ENCODE measurements at regions not wholly inside any gene's neighbourhood (a gene's known extent, or its start where the extent isn't known, plus 50 kb on each side); places are given as distances from the start of the nearest gene placed in this dataset.

DNA sequence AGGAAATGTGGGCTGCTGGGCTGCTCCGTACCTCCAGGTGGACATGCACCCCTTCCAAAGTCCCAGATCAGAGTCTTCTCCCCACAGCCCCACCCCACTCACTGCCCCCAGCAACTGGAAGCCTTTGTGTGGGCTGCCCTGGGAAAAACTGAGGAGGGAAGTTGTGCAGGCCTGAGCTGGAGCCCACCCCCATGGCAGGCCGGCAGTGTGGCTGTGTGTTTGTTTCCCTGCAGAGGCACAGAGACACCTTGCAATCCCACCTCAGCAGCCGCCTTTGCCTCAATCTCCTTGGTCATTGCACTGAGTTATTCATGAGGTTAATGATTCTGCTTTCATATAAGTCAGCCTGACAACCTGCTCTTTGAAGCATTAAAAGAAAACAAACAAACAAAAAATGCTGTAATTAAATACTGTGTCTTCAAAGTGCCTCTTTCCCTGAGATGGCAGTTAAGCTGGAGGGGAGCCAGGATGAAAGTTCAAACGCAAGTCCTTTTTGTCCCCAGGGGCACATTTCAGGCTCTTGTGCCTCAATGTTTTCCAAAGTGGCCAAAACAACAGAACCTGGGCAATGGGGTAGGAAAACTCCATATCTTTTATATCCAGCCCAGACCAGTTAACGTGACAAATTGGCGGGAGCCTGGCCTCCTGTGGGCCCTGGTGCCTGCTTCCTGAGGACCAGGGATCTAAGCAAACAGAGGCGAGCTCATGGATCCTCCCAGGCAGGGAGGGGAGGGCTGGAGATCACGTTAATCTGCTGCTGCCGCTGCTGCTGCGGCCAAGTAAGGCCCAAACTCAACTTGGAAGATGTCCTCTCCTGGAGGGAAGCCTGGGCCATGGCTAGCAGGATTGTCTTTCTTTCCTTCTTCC lies 51.9 kb upstream of the TSPAN11 start:
- Histone ChIP-seq H3K27me3 (ENCODE audit: control insufficient read depth in 1 of 2, insufficient read depth in 2 of 2, low read length in 2 of 2) (no peaks in the 10 kb centered on the region), H3K27ac (ENCODE audit: low read depth in 2 of 2, low read length in 1 of 2) (no peak overlapping the region), H3K36me3 (ENCODE audit: control insufficient read depth in 2 of 2, insufficient read depth in 2 of 2, low read length in 1 of 2) (no peaks in the 10 kb centered on the region), H3K9me3 (ENCODE audit: control insufficient read depth in 2 of 2, insufficient read depth in 1 of 2, low read depth in 1 of 2, low read length in 1 of 2) (no peaks in the 10 kb centered on the region), H3K4me3 (ENCODE audit: low read depth in 1 of 2, low read length in 2 of 2) (no peak overlapping the region), H3K4me1 (ENCODE audit: control insufficient read depth in 2 of 2, insufficient read depth in 2 of 2, low read length in 1 of 2) (peaks cover 0 to 4% of the 10 kb centered on the region in 2 donors)
- WGBS, 2 donors = 62 to 67% methylated on average over 10 of the region's 10 CpGs

DNA sequence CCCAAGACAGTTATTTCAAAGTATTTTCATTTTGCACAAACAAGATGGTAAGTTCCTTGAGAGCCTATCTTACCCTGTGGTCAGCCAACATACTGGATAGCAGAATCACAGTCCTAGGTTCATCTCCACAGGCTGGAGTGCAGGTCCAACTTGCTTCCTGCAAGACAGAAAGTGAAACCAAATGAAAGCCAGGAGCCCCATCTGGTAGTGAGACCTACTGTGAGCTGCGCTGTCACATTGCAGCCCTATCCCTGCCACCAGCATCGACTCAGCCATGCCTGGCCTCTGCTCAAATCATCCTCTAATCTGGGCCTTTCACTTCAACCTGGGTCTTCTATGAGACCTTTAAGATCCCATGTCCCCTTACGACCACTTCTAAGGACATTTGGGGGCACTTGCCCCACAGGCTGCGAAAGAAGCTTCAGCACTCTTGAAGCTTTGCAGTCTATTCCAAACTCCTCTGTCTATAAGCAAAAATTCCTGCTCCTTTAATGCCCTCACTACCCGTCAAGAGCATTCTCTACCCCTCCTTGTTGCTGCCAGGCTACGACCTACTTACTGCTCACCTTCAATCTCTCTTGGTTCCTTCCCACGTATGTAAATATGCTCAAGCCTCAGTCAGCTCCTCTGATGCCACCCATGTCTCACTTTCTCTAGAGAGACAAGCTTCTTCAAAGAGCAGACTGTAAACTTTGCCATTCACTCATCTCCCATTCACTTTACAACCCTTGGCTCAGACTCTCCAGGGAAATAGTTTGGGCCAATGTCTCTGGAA lies 55.9 kb upstream of the TSPAN11 start:
- Histone ChIP-seq H3K36me3 (ENCODE audit: control insufficient read depth in 2 of 2, insufficient read depth in 2 of 2, low read length in 1 of 2) (no peaks in the 10 kb centered on the region), H3K27ac (ENCODE audit: low read depth in 2 of 2, low read length in 1 of 2) (no peak overlapping the region), H3K9me3 (ENCODE audit: control insufficient read depth in 2 of 2, insufficient read depth in 1 of 2, low read depth in 1 of 2, low read length in 1 of 2) (no peaks in the 10 kb centered on the region), H3K4me3 (ENCODE audit: low read depth in 1 of 2, low read length in 2 of 2) (no peak overlapping the region), H3K27me3 (ENCODE audit: control insufficient read depth in 1 of 2, insufficient read depth in 2 of 2, low read length in 2 of 2) (no peaks in the 10 kb centered on the region), H3K4me1 (ENCODE audit: control insufficient read depth in 2 of 2, insufficient read depth in 2 of 2, low read length in 1 of 2) (no peaks in the 10 kb centered on the region)
- 89 to 91% methylated on average over 7 of the region's 7 CpGs for WGBS, 2 donors

DNA sequence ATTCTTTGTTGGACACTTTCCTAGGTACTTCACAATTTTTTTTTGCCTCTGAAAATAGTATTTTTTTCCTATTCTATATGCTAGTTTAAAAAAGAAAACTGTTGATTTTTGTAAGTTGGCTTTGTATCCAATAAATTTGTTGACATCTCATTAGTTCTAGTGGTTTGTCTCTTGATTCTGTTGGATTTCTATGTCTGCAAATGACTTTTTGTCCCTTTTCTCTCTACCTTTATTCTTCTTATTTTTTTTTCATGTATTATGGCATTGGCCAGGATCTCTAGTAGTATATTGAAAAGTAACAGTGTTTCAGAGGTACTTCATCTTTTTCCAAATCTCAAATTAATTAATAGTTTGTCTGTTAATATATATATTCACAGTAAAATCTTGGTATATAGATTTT lies 59.1 kb upstream of the TSPAN11 start:
- Histone ChIP-seq H3K4me3 (ENCODE audit: low read depth in 1 of 2, low read length in 2 of 2) (no peak overlapping the region), H3K36me3 (ENCODE audit: control insufficient read depth in 2 of 2, insufficient read depth in 2 of 2, low read length in 1 of 2) (no peaks in the 10 kb centered on the region), H3K9me3 (ENCODE audit: control insufficient read depth in 2 of 2, insufficient read depth in 1 of 2, low read depth in 1 of 2, low read length in 1 of 2) (no peaks in the 10 kb centered on the region), H3K27ac (ENCODE audit: low read depth in 2 of 2, low read length in 1 of 2) (no peak overlapping the region), H3K27me3 (ENCODE audit: control insufficient read depth in 1 of 2, insufficient read depth in 2 of 2, low read length in 2 of 2) (peaks cover 0 to 2% of the 10 kb centered on the region in 2 donors), H3K4me1 (ENCODE audit: control insufficient read depth in 2 of 2, insufficient read depth in 2 of 2, low read length in 1 of 2) (no peaks in the 10 kb centered on the region)

DNA sequence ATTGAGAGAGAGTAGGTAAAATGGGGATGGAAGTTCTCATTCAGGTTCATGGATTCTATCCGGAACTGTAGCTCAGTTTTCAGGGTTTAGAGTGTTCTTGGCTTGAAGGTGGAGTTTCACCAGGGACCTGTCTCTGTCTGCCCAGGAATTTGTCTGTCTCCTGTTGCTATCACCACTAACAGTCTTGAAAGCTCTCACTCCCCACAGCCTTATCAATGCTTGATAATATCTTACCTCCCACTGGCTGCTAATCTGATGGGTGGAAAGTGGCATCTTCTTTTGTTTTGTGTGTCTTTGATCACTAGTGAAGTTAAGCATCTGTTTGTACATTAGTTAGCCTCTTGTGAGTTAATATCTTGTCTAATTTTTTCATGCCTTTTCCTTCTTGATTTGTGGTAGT lies 60.3 kb upstream of the TSPAN11 start:
- Histone ChIP-seq H3K9me3 (ENCODE audit: control insufficient read depth in 2 of 2, insufficient read depth in 1 of 2, low read depth in 1 of 2, low read length in 1 of 2) (no peaks in the 10 kb centered on the region), H3K27ac (ENCODE audit: low read depth in 2 of 2, low read length in 1 of 2) (no peak overlapping the region), H3K27me3 (ENCODE audit: control insufficient read depth in 1 of 2, insufficient read depth in 2 of 2, low read length in 2 of 2) (peaks cover 0 to 2% of the 10 kb centered on the region in 2 donors), H3K4me3 (ENCODE audit: low read depth in 1 of 2, low read length in 2 of 2) (no peak overlapping the region), H3K4me1 (ENCODE audit: control insufficient read depth in 2 of 2, insufficient read depth in 2 of 2, low read length in 1 of 2) (no peaks in the 10 kb centered on the region), H3K36me3 (ENCODE audit: control insufficient read depth in 2 of 2, insufficient read depth in 2 of 2, low read length in 1 of 2) (no peaks in the 10 kb centered on the region)
- WGBS, 2 donors = 80% methylated on average over 1 of the region's 1 CpG

DNA sequence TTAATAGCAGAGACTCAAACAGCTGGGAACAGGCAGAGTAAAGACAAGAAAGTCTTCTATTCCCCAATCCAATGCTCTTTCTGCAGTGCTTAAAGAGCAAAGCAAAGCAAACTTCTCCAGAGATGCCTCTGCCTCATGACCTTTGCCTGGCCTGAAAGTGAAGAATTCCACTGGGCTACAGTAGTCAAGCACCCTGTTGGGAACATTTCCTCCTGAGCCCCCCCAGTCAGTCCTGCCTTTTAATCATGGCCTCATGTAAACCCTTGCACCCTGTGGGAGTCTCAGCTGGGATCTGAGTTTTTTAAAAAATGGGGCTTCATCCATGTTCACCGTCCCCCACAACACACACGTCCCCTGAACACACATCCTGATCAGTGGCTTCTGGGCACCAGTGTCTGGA lies 62.7 kb upstream of the TSPAN11 start:
- Histone ChIP-seq H3K9me3 (ENCODE audit: control insufficient read depth in 2 of 2, insufficient read depth in 1 of 2, low read depth in 1 of 2, low read length in 1 of 2) (no peaks in the 10 kb centered on the region), H3K4me1 (ENCODE audit: control insufficient read depth in 2 of 2, insufficient read depth in 2 of 2, low read length in 1 of 2) (no peaks in the 10 kb centered on the region), H3K36me3 (ENCODE audit: control insufficient read depth in 2 of 2, insufficient read depth in 2 of 2, low read length in 1 of 2) (no peaks in the 10 kb centered on the region), H3K27me3 (ENCODE audit: control insufficient read depth in 1 of 2, insufficient read depth in 2 of 2, low read length in 2 of 2) (peaks cover 0 to 2% of the 10 kb centered on the region in 2 donors), H3K27ac (ENCODE audit: low read depth in 2 of 2, low read length in 1 of 2) (no peak overlapping the region), H3K4me3 (ENCODE audit: low read depth in 1 of 2, low read length in 2 of 2) (no peak overlapping the region)
- 69 to 91% methylated on average over 2 of the region's 2 CpGs for WGBS, 2 donors

DNA sequence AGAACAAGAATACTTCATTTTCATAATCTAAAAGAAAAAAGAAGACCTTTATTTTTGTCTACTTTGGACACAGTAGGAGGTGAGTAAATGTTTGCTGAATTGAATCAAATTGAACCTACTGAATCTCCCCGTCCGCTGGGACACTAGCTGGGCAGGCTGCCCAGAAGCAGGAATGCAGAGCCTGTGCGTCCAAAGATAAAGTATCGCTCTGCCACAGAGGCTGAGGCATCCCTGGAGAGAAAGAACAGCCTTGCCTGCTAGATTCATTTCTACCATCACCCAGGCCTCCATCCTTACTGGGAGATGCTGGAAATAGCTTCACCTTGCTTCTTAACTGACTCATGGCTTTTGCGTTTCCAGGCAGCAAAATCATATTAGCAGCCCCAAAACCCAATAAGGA lies 64.1 kb upstream of the TSPAN11 start:
- H3K27me3 ChIP-seq (ENCODE audit: control insufficient read depth in 1 of 2, insufficient read depth in 2 of 2, low read length in 2 of 2) = peaks cover 0 to 2% of the 10 kb centered on the region in 2 donors
- WGBS, 2 donors = 48 to 63% methylated on average over 5 of the region's 5 CpGs
- no peak overlapping the region for H3K4me3 ChIP-seq (ENCODE audit: low read depth in 1 of 2, low read length in 2 of 2)
- no peaks in the 10 kb centered on the region for H3K4me1 ChIP-seq (ENCODE audit: control insufficient read depth in 2 of 2, insufficient read depth in 2 of 2, low read length in 1 of 2)
- H3K27ac ChIP-seq (ENCODE audit: low read depth in 2 of 2, low read length in 1 of 2) = no peak overlapping the region
- no peaks in the 10 kb centered on the region for H3K36me3 ChIP-seq (ENCODE audit: control insufficient read depth in 2 of 2, insufficient read depth in 2 of 2, low read length in 1 of 2)
- H3K9me3 ChIP-seq (ENCODE audit: control insufficient read depth in 2 of 2, insufficient read depth in 1 of 2, low read depth in 1 of 2, low read length in 1 of 2) = no peaks in the 10 kb centered on the region

DNA sequence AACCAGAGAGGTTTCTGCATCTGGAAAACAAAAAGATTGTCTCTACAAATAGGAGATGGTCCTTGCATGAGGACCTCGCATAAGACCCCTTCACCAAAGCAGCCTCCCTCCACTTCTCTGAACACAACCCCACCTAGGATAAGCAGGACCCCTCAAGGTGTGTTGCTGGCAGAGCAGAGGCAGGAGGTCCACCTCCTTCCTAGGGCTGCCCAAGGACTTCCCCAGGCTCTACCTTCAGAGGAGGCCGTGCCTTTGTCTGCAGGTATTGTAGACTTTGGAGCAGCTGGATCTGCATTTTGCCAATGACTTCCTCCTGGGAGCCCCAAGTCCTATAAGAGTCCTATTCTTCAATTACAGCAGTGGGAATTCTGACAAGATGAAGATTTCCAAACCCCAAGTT lies 67.3 kb upstream of the TSPAN11 start:
- no peak overlapping the region for H3K4me3 ChIP-seq (ENCODE audit: low read depth in 1 of 2, low read length in 2 of 2)
- H3K9me3 ChIP-seq (ENCODE audit: control insufficient read depth in 2 of 2, insufficient read depth in 1 of 2, low read depth in 1 of 2, low read length in 1 of 2) = no peaks in the 10 kb centered on the region
- no peak overlapping the region for H3K27ac ChIP-seq (ENCODE audit: low read depth in 2 of 2, low read length in 1 of 2)
- H3K4me1 ChIP-seq (ENCODE audit: control insufficient read depth in 2 of 2, insufficient read depth in 2 of 2, low read length in 1 of 2) = no peaks in the 10 kb centered on the region
- no peaks in the 10 kb centered on the region for H3K36me3 ChIP-seq (ENCODE audit: control insufficient read depth in 2 of 2, insufficient read depth in 2 of 2, low read length in 1 of 2)
- 90 to 98% methylated on average over 2 of the region's 2 CpGs for WGBS, 2 donors
- peaks cover 2% of the 10 kb centered on the region in 2 donors for H3K27me3 ChIP-seq (ENCODE audit: control insufficient read depth in 1 of 2, insufficient read depth in 2 of 2, low read length in 2 of 2)

DNA sequence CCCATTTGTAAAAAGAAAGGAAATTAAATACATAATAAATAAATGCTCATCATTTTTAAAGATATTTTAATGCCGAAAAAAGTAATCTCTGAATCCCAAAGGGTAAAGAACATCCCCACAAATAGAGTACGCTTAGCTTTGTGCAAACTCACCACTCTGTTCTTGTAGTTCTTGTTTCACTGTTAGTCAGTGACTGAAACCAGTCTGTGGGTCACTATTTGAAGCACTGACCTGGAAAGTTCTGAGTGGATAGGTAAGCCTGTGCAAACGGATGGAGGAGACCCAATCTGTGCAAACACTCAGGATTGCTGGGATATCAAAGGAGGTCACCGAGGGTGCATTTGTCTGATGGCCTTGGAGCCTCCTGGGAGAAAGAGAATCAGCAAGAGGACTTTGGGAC lies 68.1 kb upstream of the TSPAN11 start:
- H3K4me3 ChIP-seq (ENCODE audit: low read depth in 1 of 2, low read length in 2 of 2) = no peak overlapping the region
- peaks cover 2% of the 10 kb centered on the region in 2 donors for H3K27me3 ChIP-seq (ENCODE audit: control insufficient read depth in 1 of 2, insufficient read depth in 2 of 2, low read length in 2 of 2)
- no peaks in the 10 kb centered on the region for H3K4me1 ChIP-seq (ENCODE audit: control insufficient read depth in 2 of 2, insufficient read depth in 2 of 2, low read length in 1 of 2)
- no peaks in the 10 kb centered on the region for H3K36me3 ChIP-seq (ENCODE audit: control insufficient read depth in 2 of 2, insufficient read depth in 2 of 2, low read length in 1 of 2)
- no peaks in the 10 kb centered on the region for H3K9me3 ChIP-seq (ENCODE audit: control insufficient read depth in 2 of 2, insufficient read depth in 1 of 2, low read depth in 1 of 2, low read length in 1 of 2)
- no peak overlapping the region for H3K27ac ChIP-seq (ENCODE audit: low read depth in 2 of 2, low read length in 1 of 2)
- WGBS, 2 donors = 66 to 79% methylated on average over 4 of the region's 4 CpGs

DNA sequence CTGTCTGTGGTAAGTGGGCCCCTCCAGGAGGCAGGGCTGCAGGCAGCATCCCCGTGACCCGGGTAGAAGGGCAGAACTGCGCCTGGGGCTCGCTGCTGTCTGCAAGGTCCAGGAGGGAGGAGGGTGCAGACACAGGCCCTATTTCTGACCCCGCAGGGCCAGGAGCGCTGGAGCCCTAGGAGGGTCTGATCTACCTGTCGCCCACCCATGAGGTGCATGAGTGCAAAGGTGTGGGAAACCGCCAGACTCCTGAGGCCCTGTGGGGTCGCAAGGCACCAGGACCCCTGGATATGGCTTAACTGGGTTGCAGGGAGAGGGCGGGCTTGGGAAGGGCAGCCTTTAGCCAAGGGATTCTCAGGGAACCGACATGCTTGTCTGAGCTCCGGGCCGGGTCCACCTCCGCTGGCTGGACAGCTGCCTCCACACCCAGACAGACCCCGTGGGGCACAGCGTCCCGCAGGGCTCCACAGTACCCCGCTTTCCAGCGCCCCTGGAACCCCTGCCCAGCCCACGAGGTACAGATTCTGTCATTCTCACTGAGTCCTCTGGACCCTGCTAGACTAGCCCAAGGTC lies 72.9 kb upstream of the TSPAN11 start:
- H3K9me3 ChIP-seq (ENCODE audit: control insufficient read depth in 2 of 2, insufficient read depth in 1 of 2, low read depth in 1 of 2, low read length in 1 of 2) = no peaks in the 10 kb centered on the region
- peaks cover 0 to 2% of the 10 kb centered on the region in 2 donors for H3K27me3 ChIP-seq (ENCODE audit: control insufficient read depth in 1 of 2, insufficient read depth in 2 of 2, low read length in 2 of 2)
- H3K36me3 ChIP-seq (ENCODE audit: control insufficient read depth in 2 of 2, insufficient read depth in 2 of 2, low read length in 1 of 2) = no peaks in the 10 kb centered on the region
- H3K4me1 ChIP-seq (ENCODE audit: control insufficient read depth in 2 of 2, insufficient read depth in 2 of 2, low read length in 1 of 2) = no peaks in the 10 kb centered on the region
- 90% methylated on average over 20 of the region's 20 CpGs for WGBS, 2 donors
- H3K27ac ChIP-seq (ENCODE audit: low read depth in 2 of 2, low read length in 1 of 2) = no peak overlapping the region
- no peak overlapping the region for H3K4me3 ChIP-seq (ENCODE audit: low read depth in 1 of 2, low read length in 2 of 2)
